HL-60 (cell line): ENCODE measurements at regions not wholly inside any gene's neighbourhood (a gene's known extent, or its start where the extent isn't known, plus 50 kb on each side); places are given as distances from the start of the nearest gene placed in this dataset.

Experiments used
- POLR2AphosphoS5 ChIP-seq: IDR thresholded peaks from 2 replicates; pipeline ENCODE4 v1.6.1; 2012; ENCODE audit warnings: low read depth
- TF ChIP-seq, protein P1 (sequence below): IDR thresholded peaks from 2 replicates; pipeline ENCODE4 v1.6.1; 2012; ENCODE audit warnings: low read depth; ENCODE audit not compliant: insufficient replicate concordance

DNA sequence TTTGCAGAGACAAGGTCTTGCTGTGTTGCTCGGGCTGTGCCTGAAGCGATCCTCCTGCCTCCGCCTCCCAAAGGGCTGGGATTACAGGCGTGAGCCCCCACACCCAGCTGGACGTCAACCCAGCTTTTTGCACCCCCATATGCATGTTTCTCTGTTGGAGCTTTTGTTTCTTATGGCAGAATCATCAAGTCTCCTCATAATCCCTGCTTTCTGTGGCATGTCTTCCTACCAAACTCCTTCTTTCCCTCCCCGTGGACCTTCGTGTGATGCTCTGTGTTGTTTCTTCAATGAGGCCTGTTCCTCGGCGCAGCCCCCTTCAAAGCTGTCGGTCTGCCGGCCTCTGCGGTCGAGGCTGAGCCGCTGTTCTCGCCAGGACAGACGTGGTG lies 71.6 kb downstream of the METRNL start:
- TF ChIP-seq, protein P1, sequence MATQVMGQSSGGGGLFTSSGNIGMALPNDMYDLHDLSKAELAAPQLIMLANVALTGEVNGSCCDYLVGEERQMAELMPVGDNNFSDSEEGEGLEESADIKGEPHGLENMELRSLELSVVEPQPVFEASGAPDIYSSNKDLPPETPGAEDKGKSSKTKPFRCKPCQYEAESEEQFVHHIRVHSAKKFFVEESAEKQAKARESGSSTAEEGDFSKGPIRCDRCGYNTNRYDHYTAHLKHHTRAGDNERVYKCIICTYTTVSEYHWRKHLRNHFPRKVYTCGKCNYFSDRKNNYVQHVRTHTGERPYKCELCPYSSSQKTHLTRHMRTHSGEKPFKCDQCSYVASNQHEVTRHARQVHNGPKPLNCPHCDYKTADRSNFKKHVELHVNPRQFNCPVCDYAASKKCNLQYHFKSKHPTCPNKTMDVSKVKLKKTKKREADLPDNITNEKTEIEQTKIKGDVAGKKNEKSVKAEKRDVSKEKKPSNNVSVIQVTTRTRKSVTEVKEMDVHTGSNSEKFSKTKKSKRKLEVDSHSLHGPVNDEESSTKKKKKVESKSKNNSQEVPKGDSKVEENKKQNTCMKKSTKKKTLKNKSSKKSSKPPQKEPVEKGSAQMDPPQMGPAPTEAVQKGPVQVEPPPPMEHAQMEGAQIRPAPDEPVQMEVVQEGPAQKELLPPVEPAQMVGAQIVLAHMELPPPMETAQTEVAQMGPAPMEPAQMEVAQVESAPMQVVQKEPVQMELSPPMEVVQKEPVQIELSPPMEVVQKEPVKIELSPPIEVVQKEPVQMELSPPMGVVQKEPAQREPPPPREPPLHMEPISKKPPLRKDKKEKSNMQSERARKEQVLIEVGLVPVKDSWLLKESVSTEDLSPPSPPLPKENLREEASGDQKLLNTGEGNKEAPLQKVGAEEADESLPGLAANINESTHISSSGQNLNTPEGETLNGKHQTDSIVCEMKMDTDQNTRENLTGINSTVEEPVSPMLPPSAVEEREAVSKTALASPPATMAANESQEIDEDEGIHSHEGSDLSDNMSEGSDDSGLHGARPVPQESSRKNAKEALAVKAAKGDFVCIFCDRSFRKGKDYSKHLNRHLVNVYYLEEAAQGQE, result no peak
- no peak for TF ChIP-seq POLR2AphosphoS5
